Osteoblast (primary cell): ENCODE measurements at regions not wholly inside any gene's neighbourhood (a gene's known extent, or its start where the extent isn't known, plus 50 kb on each side); places are given as distances from the start of the nearest gene placed in this dataset.

Source experiments
- DNase-seq: peaks from one replicate; pipeline ENCODE4 v3.0.0; 2011; ENCODE audit warnings: low spot score, mixed read lengths; ENCODE audit not compliant: insufficient read length; ENCODE audit errors: missing footprints
- H2AFZ ChIP-seq: 2 replicates; pipeline ENCODE4 v1.6.0; 2011; ENCODE audit warnings: mild to moderate bottlenecking, low read length
- H3K27ac ChIP-seq: 2 replicates; pipeline ENCODE4 v1.5.1; 2011; ENCODE audit warnings: mild to moderate bottlenecking, low read depth, low read length, moderate library complexity
- H3K27me3 ChIP-seq: 2 replicates; pipeline ENCODE4 v1.6.0; 2012; ENCODE audit warnings: mild to moderate bottlenecking, control low read depth, inconsistent platforms, low read length, moderate library complexity; ENCODE audit not compliant: insufficient read depth
- H3K36me3 ChIP-seq: 2 replicates; pipeline ENCODE4 v1.5.1; 2011; ENCODE audit warnings: mild to moderate bottlenecking, low read length, control low read depth, moderate library complexity; ENCODE audit not compliant: insufficient read depth
- H3K4me1 ChIP-seq: 2 replicates; pipeline ENCODE4 v1.5.1; 2011; ENCODE audit warnings: mild to moderate bottlenecking, low read length, control low read depth, moderate library complexity; ENCODE audit not compliant: insufficient read depth
- H3K4me2 ChIP-seq: 2 replicates; pipeline ENCODE4 v1.6.0; 2011; ENCODE audit warnings: mild to moderate bottlenecking, low read length; ENCODE audit not compliant: insufficient read depth
- H3K4me3 ChIP-seq: fragments of 200-600 bp; sonication (generic); 3 replicates; pipeline ENCODE4 v1.5.1; 2012; ENCODE audit warnings: mild to moderate bottlenecking, low read length, inconsistent platforms; ENCODE audit not compliant: insufficient read depth
- H3K79me2 ChIP-seq: 2 replicates; pipeline ENCODE4 v1.6.0; 2012; ENCODE audit warnings: mild to moderate bottlenecking, low read length, control low read depth, inconsistent platforms; ENCODE audit not compliant: insufficient read depth
- H3K9me3 ChIP-seq: 2 replicates; pipeline ENCODE4 v1.5.1; 2011; ENCODE audit warnings: low read depth, low read length, control low read depth
- H4K20me1 ChIP-seq: 2 replicates; pipeline ENCODE4 v1.6.0; 2012; ENCODE audit warnings: mild to moderate bottlenecking, low read length, control low read depth; ENCODE audit not compliant: insufficient read depth
- TF ChIP-seq, protein P1 (sequence below): IDR thresholded peaks from 2 replicates; pipeline ENCODE4 v1.5.1; 2011; ENCODE audit warnings: mild to moderate bottlenecking, low read depth, low read length, moderate library complexity; ENCODE audit errors: extremely low read depth

DNA sequence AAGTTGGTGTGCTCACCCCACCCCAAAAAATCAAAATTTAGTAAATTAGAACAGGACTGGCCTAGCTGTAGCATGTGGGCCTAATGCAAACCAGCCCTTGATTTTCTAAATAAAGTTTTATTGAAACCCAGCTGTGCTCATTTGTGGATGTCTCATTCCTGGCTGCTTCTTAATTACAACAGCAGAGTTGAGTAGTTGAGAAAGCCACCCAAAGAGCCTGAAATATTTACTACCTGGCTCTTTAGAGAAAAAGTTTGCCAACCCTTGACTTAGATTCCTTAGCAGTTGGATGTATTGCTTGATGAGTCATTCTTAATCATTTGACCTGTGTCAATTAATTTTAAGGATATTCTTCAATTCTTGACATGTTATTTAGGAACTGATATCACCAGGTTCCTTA is 168.3 kb upstream of the PUDP start:
- no peak for DNase-seq
- Histone ChIP-seq H3K4me2 (no peak overlapping the region), H3K27ac (no peak overlapping the region)

DNA sequence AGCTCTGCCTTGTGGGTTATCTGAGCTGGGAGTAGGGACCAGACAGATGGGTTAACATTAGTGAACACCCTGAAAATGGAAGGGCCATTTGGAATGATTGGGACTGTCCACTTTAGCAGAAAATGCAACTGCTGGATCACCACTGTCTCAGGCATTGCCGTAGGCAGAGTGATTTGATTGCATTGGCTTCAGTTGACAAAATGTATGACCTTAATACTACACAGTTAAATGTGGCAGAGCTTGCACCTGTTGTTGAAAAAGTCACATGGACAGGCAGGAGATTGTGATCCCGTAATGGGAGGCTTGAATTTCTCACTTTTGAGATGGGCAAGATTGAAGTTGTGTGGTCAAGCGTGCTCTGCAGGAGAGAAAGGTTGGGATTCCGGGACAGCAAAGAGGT is 166.5 kb upstream of the PUDP start:
- no peak overlapping the region for H3K4me2 ChIP-seq
- H3K27ac ChIP-seq = no peak overlapping the region
- no peaks in the 10 kb centered on the region for H3K79me2 ChIP-seq
- no peaks in the 10 kb centered on the region for H3K9me3 ChIP-seq
- peaks cover 12% of the 10 kb centered on the region for H3K4me1 ChIP-seq
- no peak overlapping the region for H3K4me3 ChIP-seq
- TF ChIP-seq, protein P1, sequence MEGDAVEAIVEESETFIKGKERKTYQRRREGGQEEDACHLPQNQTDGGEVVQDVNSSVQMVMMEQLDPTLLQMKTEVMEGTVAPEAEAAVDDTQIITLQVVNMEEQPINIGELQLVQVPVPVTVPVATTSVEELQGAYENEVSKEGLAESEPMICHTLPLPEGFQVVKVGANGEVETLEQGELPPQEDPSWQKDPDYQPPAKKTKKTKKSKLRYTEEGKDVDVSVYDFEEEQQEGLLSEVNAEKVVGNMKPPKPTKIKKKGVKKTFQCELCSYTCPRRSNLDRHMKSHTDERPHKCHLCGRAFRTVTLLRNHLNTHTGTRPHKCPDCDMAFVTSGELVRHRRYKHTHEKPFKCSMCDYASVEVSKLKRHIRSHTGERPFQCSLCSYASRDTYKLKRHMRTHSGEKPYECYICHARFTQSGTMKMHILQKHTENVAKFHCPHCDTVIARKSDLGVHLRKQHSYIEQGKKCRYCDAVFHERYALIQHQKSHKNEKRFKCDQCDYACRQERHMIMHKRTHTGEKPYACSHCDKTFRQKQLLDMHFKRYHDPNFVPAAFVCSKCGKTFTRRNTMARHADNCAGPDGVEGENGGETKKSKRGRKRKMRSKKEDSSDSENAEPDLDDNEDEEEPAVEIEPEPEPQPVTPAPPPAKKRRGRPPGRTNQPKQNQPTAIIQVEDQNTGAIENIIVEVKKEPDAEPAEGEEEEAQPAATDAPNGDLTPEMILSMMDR = no peak
- H3K36me3 ChIP-seq = no peaks in the 10 kb centered on the region
- H4K20me1 ChIP-seq = no peaks in the 10 kb centered on the region
- H2AFZ ChIP-seq = no peak overlapping the region
- no peak for DNase-seq
- H3K27me3 ChIP-seq = no peaks in the 10 kb centered on the region

More for the DNA sequence above, 168.3 kb upstream of the PUDP start:
- Histone ChIP-seq H2AFZ (no peak overlapping the region), H3K36me3 (no peaks in the 10 kb centered on the region), H3K79me2 (no peaks in the 10 kb centered on the region), H3K9me3 (no peaks in the 10 kb centered on the region), H3K4me1 (peaks cover 12% of the 10 kb centered on the region), H3K4me3 (no peak overlapping the region), H3K27me3 (no peaks in the 10 kb centered on the region), H4K20me1 (no peaks in the 10 kb centered on the region)
- TF ChIP-seq, protein P1 = no peak

DNA sequence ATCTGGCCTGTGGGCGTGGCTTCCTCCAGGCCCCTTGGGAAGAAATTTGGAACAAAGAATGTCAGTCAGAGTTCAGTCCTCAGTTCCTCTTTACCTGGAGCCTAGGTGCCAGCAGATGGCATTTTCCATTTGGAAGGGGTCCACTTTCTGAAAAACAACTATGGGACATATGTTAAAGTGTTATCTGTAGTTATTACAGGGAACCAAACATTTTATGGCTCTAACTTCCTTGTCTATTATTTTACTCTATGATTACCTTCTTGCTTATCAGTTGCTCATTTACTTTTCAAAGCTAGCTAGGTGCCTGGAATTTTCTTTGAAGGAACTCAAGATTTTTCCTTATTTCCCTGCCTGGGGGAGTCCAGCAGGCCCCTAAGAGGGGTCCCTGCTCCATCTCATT is 159.8 kb upstream of the PUDP start:
- Histone ChIP-seq H3K27me3 (no peaks in the 10 kb centered on the region), H3K4me2 (no peak overlapping the region), H3K36me3 (no peaks in the 10 kb centered on the region), H3K9me3 (no peaks in the 10 kb centered on the region), H2AFZ (no peak overlapping the region), H3K4me1 (no peaks in the 10 kb centered on the region), H3K27ac (no peak overlapping the region), H3K4me3 (no peak overlapping the region), H3K79me2 (no peaks in the 10 kb centered on the region), H4K20me1 (no peaks in the 10 kb centered on the region)
- TF ChIP-seq, protein P1 = no peak
- no peak for DNase-seq

DNA sequence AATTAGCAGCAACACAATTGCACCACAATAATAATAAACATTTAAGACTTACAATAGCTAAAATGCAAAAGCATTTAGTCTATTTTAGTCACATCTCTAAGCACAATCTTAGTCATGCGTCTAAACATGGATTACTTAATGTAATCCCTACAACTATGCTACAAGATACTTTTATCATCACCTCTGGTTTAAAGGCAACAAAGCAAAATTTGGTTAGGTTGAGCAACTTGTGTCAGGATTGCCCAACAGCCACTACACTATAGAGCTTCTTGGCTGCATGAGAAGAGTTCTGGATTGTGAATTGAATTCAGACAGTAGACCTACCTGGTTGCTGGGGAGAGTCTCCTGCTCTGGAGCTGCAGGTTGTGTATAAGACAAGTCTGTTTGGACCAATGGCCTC is 146.5 kb upstream of the PUDP start:
- Histone ChIP-seq H3K27me3 (no peaks in the 10 kb centered on the region), H3K9me3 (no peaks in the 10 kb centered on the region), H2AFZ (no peak overlapping the region), H3K36me3 (no peaks in the 10 kb centered on the region), H3K4me2 (no peak overlapping the region), H3K27ac (no peak overlapping the region), H4K20me1 (no peaks in the 10 kb centered on the region), H3K79me2 (no peaks in the 10 kb centered on the region), H3K4me3 (no peak overlapping the region), H3K4me1 (no peaks in the 10 kb centered on the region)
- DNase-seq = no peak
- TF ChIP-seq, protein P1 = no peak
